ENCODE measurements at regions not wholly inside any gene's neighbourhood (a gene's known extent, or its start where the extent isn't known, plus 50 kb on each side); places are given as distances from the start of the nearest gene placed in this dataset.
"Not testable (repeated sequence)": the region's sequence is repeated elsewhere in the genome, so short reads cannot be mapped to it uniquely, and the experiment has no call there.

DNA sequence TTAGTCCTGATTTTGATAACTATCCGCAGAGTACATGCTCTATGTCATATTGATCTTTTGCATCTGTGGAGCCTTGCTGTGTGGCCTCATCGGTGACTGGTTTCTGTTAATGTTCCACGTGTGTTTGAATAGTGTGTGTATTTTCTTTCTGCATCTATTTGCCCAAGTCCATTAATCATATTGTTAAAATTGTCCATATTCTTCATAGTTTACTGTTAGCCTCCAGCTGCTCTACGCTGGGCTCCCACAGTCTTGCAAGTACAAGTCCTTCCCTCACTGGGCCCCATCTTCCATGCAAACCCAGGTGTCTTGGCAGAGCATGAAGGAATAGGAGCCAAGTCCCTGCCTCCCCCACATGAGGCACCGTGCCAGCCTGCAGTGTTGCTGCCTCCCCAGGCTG is 145.4 kb upstream of the NBPF12 start:
- not testable (repeated sequence) for TF ChIP-seq POLR2A (IDR thresholded peaks at IDR 0.05; ENCODE audit: low read depth, low read length); RFX5 (IDR thresholded peaks at IDR 0.05; ENCODE audit: low read depth, low read length); NFE2L2 (IDR thresholded peaks at IDR 0.05; ENCODE audit: low read depth, low read length); CEBPB (IDR thresholded peaks at IDR 0.05; ENCODE audit: low read depth, low read length); FOS (IDR thresholded peaks at IDR 0.05; ENCODE audit: low read depth, low read length); MXI1 (IDR thresholded peaks at IDR 0.05; ENCODE audit: borderline replicate concordance, low read depth, low read length); BHLHE40 (IDR thresholded peaks at IDR 0.05; ENCODE audit: low read depth, low read length); MAFK (IDR thresholded peaks at IDR 0.05; ENCODE audit: low read depth, low read length); CHD1 (IDR thresholded peaks at IDR 0.05; ENCODE audit: low read depth, low read length); SMC3 (IDR thresholded peaks at IDR 0.05; ENCODE audit: low read depth, low read length)
- TF ChIP-seq, protein P1, sequence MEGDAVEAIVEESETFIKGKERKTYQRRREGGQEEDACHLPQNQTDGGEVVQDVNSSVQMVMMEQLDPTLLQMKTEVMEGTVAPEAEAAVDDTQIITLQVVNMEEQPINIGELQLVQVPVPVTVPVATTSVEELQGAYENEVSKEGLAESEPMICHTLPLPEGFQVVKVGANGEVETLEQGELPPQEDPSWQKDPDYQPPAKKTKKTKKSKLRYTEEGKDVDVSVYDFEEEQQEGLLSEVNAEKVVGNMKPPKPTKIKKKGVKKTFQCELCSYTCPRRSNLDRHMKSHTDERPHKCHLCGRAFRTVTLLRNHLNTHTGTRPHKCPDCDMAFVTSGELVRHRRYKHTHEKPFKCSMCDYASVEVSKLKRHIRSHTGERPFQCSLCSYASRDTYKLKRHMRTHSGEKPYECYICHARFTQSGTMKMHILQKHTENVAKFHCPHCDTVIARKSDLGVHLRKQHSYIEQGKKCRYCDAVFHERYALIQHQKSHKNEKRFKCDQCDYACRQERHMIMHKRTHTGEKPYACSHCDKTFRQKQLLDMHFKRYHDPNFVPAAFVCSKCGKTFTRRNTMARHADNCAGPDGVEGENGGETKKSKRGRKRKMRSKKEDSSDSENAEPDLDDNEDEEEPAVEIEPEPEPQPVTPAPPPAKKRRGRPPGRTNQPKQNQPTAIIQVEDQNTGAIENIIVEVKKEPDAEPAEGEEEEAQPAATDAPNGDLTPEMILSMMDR (conservative IDR thresholded peaks at IDR 0.05; ENCODE audit: low read depth, low read length), result not testable (repeated sequence)
- TF ChIP-seq, protein P2, sequence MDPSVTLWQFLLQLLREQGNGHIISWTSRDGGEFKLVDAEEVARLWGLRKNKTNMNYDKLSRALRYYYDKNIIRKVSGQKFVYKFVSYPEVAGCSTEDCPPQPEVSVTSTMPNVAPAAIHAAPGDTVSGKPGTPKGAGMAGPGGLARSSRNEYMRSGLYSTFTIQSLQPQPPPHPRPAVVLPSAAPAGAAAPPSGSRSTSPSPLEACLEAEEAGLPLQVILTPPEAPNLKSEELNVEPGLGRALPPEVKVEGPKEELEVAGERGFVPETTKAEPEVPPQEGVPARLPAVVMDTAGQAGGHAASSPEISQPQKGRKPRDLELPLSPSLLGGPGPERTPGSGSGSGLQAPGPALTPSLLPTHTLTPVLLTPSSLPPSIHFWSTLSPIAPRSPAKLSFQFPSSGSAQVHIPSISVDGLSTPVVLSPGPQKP (IDR thresholded peaks at IDR 0.05; ENCODE audit: borderline replicate concordance, low read depth, low read length), result not testable (repeated sequence)
- TF ChIP-seq, protein P3, sequence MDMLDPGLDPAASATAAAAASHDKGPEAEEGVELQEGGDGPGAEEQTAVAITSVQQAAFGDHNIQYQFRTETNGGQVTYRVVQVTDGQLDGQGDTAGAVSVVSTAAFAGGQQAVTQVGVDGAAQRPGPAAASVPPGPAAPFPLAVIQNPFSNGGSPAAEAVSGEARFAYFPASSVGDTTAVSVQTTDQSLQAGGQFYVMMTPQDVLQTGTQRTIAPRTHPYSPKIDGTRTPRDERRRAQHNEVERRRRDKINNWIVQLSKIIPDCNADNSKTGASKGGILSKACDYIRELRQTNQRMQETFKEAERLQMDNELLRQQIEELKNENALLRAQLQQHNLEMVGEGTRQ (IDR thresholded peaks at IDR 0.05; ENCODE audit: low read depth, low read length), result not testable (repeated sequence)
